GM18858 (cell line): ENCODE measurements at regions not wholly inside any gene's neighbourhood (a gene's known extent, or its start where the extent isn't known, plus 50 kb on each side); places are given as distances from the start of the nearest gene placed in this dataset.

Source experiments
- ATAC-seq: cut with Tn5 transposase; IDR thresholded peaks from one replicate; pipeline ENCODE4 v1.9.1; 2021; ENCODE audit not compliant: unreplicated experiment

GRCh38 chr6:2469428-2469827, 224.0 kb upstream of the GMDS start:
- ATAC-seq = no peak

DNA sequence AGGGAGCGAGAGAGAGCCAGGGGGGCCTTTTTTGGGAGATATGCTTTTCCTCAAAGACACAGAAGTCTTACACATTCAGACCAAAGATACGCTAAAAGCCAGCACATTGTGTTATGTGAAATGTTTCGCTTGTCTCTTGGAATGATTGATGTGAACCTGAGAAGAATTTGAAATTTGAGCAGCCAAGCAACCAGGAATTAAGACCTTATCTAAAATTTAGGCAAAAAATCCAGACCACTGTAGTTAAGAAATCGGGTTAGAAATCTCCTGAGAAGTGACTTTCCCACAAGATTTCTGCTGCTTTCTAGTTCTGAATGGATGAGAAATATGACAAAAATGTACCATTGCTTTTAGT, 223.2 kb upstream of the GMDS start:
- ATAC-seq = no peak

GRCh38 chr6:2467929-2468600, 222.7 kb upstream of the GMDS start:
- no peak for ATAC-seq

DNA sequence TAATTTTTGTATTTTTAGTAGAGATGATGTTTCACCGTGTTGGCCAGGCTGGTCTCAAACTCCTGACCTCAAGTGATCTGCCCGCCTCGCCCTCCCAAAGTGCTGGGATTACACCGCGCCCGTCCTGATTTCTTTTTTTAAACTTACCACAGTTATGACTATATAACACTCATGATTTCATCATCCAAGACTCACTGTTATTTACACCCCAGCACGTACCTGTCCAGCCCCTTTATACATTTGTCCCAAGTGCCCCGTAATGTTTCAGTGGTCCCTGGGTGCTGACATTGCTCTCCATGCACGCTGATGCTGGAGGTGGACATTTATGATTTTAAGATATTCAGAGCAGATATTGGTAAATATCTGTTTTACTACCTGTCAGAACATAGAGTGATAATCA, 219.9 kb upstream of the GMDS start:
- ATAC-seq = no peak

- no peak for ATAC-seq
Observed at GRCh38 chr6:2464641-2465040, 219.2 kb upstream of the GMDS start.

DNA sequence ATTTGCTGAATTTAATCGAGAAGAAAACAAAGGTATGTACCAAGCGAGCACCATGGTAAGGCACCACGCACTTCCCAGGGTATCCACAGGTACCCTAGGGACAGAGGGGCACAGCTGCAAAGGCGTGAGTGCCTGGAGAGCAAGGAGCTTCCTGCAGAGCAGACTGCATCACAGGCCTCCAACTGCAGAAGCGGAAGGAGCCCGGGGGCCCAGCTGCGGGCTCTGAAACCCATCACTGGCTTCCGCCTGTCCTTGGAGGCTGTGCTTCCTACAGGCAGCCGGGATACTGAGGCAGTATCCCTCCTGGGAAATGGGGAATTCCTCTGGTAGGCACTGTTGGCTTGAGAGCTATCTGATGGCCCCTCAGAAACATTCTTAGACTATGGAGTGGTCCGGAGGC, 217.4 kb upstream of the GMDS start:
- no peak for ATAC-seq

DNA sequence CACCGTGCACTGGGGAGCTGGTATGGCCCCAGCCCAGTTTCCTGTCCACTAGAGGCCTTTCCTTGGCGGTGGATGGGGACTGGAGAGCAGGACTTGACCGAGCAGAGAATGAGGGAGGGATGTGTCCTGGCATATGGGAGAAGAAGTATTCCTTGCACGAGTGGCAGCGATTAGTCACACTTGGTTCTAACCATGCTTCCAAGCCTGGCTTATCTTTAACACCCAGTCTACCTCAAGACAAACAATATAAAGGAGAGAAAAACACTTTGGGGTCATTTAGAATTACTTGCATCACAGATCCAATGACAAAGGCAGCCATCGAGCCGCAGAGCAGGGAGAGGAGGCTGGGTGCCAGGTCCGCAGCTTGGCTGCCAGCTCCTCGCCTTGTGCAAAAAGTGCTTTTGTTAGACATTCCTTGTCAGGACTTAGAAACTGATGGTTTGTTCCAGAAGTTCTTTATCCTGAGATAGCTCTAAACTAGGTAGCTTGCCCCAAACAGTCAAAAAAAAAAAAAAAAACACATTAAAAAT, 214.9 kb upstream of the GMDS start:
- ATAC-seq = no peak

- ATAC-seq = no peak
Observed at GRCh38 chr6:2454180-2454579, 208.8 kb upstream of the GMDS start.

- ATAC-seq = no peak
Observed at GRCh38 chr6:2450546-2450945, 205.1 kb upstream of the GMDS start.

DNA sequence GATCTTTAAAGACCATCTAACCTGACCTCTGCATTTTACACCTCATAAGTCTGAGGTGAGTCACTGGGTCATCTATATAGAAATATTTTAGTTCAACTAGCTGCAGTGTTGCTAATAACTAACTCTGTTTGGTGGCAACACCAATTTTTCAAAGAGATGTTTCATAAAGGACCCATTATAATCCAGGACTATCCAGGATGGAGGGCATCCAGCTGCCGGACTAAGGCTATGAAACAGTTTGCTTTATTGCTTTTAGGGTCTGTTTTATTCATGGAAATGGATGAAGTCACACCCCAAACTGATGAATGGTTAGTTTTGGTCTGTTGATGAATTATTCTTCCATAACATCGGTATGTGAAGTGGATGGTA, 204.2 kb upstream of the GMDS start:
- ATAC-seq = no peak

GRCh38 chr6:2448826-2449571, 203.6 kb upstream of the GMDS start:
- ATAC-seq = no peak

DNA sequence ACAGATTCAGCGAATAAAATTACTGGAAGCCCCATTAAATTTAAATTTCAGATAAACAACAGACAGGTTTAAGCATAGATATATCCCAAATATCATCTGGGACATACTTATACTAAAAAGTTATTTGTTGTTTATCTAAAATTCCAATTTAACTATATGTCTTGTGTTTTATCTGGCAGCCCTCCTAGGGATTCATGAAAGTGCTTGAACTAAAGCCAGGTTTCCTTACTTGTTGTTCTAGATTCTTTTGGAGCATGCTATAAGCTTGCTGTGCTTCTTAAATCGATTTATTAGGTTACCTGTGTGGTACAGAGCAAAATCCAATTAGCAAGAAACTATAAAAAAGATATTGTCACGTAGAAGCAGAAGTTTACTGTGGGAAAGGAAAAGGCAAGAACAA, 202.5 kb upstream of the GMDS start:
- no peak for ATAC-seq

- ATAC-seq = no peak
Observed at GRCh38 chr6:2447318-2447920, 202.0 kb upstream of the GMDS start.

DNA sequence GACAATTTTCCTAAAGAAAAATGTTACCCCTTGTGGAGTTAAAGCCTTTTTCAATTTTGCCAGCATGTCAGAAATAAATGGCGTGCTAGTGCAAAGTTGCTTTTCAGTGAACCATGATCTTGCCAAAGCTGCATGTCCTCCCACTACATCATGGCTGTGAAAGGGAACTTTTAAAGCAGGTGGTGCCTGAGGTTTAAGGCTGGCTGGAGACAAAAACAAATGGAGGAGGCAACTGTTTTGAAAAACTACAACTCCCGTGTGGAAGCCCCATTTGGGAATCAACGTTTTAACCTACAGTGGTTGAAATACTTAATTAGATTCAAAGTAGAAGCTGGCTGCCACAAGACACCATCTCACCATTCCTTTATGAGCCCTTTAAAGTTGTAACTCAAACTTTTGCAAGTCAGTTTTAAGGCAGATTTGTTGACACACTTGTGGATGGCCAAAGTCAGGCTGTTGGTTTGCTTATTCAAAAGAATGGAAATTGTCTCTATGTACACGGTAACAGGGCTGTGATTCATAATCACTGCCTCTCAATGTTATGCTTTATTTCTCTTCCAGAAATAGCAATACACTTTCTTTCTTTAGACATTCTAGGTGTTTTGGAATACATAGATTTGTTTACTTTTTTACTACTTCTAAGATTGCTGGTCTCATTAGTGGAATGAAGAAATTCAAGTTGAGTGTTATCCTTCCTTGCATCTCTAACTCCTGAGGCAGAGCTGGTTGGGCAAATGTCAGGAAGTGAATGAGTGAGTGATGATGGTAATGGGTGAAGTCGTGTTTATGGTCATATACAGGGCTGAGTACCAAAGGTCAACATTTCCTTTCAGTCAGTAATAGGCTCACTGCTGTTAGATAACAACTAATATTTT, 196.4 kb upstream of the GMDS start:
- ATAC-seq = no peak

GRCh38 chr6:2440516-2440915, 195.1 kb upstream of the GMDS start:
- no peak for ATAC-seq

- no peak for ATAC-seq
Observed at GRCh38 chr6:2439632-2440031, 194.2 kb upstream of the GMDS start.

- ATAC-seq = no peak
Observed at GRCh38 chr6:2439082-2439481, 193.7 kb upstream of the GMDS start.

DNA sequence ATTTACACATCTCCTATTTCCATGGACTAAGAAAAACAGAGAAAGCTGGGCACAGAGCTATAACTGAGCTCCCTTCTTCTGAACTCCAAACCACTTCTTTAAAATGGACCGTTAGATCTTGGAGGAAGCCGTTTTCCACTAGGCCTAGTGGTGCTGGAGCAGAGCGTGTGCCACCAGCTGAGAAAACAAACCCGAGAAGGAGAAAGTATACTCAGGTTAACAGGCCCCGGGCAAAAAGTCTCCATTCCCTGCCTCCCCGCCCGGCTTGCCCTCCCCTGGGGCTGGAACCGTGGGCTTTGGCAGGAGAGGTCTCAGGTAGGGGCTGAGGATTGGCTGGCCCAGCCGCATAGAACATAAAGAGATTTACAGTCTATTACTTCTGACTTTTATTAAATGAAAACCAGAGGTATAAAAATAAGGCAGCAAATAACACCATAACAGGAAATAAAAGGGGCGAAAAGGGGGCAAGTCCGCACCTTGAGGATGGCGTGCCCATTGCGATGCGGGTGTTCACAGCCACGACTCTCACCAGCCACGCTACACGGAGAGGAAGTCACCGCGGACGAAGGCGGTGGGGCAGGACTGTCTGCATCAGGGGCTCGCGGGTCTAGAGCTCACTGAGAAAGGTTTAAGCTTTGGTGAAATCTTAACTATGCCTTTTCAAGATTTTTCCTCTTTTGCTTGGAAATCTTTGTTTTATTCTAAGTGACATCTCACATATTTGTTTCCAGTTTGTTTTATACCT, 191.2 kb upstream of the GMDS start:
- no peak for ATAC-seq

GRCh38 chr6:2435323-2435722, 189.9 kb upstream of the GMDS start:
- ATAC-seq = no peak

DNA sequence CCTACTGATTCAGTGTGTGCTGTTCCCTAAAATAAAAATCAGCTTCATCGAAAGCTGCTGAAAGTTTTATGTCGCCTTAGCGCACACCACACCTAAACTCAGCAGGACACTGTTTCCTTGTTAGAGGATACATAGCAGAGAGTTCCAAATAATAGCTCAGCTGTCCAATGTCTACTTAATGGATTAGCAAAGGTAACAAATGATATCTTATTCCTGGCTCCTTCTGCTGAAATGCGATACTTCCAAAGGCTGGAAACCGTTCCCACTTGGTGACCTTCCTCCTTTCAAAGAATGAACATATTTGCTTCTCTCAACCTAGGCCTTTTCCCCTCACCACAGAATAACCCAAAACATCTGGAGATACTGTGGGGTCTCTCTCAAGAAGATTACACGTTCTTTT, 189.5 kb upstream of the GMDS start:
- ATAC-seq = no peak

DNA sequence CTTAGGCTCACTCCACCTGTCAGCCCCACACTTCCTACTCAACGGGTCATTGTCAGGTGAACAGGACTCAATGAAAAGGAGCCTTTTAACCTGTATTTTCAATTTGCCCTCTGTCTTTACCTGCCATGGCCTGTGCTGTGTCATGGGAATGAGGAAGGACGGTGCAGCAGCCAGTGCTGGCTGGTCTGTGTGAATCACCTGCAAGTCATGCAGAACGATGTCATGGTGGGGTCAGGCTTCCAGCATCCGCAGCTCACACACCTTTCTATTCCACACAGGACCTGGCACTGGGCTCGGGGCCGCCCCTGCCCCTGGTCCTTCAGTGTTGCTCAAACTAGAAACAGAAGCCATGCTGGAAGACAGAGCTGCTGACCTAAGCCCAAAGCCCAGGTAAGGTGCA, 188.7 kb upstream of the GMDS start:
- ATAC-seq = no peak
